K562 (cell line): ENCODE measurements at regions not wholly inside any gene's neighbourhood (a gene's known extent, or its start where the extent isn't known, plus 50 kb on each side); places are given as distances from the start of the nearest gene placed in this dataset.

ENCODE experiments used
- ATAC-seq: fragments of 200-7000 bp; cut with Tn5 transposase; 3 replicates; pipeline ENCODE4 v1.9.1; 2020; ENCODE audit warnings: moderate library complexity
- BruUV-seq: library from RNA; stranded (reverse); fragments of 400-500 nt; replicated peaks from 2 replicates; lab custom pipeline; 2021; lab: Mats Ljungman, UMichigan
- CTCF ChIA-PET: fragments of 300-600 bp; formaldehyde crosslinking; extraction: SDS; loops from one replicate; lab custom pipeline; 2021; ENCODE audit warnings: low intra/inter-chr PET ratio; lab: Yijun Ruan, JAX
- POLR2A ChIA-PET: fragments of 300-600, 350-650 bp; sonication (Branson Sonifier 250); formaldehyde crosslinking; extraction: SDS; loops from one replicate; lab custom pipeline; 2021; ENCODE audit warnings: antibody characterized with exemption, inconsistent platforms; lab: Yijun Ruan, JAX
- DNase-seq, 4 experiments: peaks; one replicate each; pipeline versions ENCODE4 v3.0.0 to v3.0.0-alpha.2; 2011 to 2018; ENCODE audit warnings: low spot score in 3 of 4, mixed read lengths in 3 of 4; ENCODE audit errors: extremely low read depth in 1 of 4
- FAIRE-seq: peaks from 2 replicates; lab custom pipeline; 2011; peaks lifted over from hg19 to GRCh38; lab: Jason Lieb, UNC
- H2AFZ ChIP-seq: 2 replicates; pipeline ENCODE4 v1.6.0; 2011; ENCODE audit warnings: low read depth, low read length, control low read depth, inconsistent platforms
- H3K27ac ChIP-seq: fragments of 200-600 bp; 3 replicates; pipeline ENCODE4 v1.8.0; 2011; ENCODE audit warnings: low read depth, mild to moderate bottlenecking, control low read depth, inconsistent platforms, low read length, moderate library complexity, mixed read lengths; ENCODE audit errors: extremely low read depth
- H3K27me3 ChIP-seq, 2 experiments: fragments of 300-600 bp in 1 of 2; 2 replicates in 1 of 2; 3 replicates in 1 of 2; pipeline versions ENCODE4 v1.6.0 to v1.8.0; 2011; ENCODE audit warnings: inconsistent platforms in 2 of 2, low read length in 2 of 2, mild to moderate bottlenecking in 1 of 2, mixed read lengths in 1 of 2, moderate library complexity in 1 of 2; ENCODE audit not compliant: control insufficient read depth in 2 of 2, insufficient read depth in 2 of 2
- H3K36me3 ChIP-seq: fragments of 300-600 bp; 3 replicates; pipeline ENCODE4 v1.8.0; 2011; ENCODE audit warnings: mild to moderate bottlenecking, low read length, inconsistent platforms; ENCODE audit not compliant: control insufficient read depth, insufficient read depth
- H3K4me1 ChIP-seq, 2 experiments: fragments of 200-600 bp in 1 of 2; replicated peaks in 1 of 2; 2 replicates in 1 of 2; 3 replicates in 1 of 2; pipeline versions ENCODE4 v1.5.1 to v1.8.0; 2011; ENCODE audit warnings: inconsistent platforms in 2 of 2, low read length in 2 of 2, mild to moderate bottlenecking in 1 of 2, mixed read lengths in 1 of 2, moderate library complexity in 1 of 2; ENCODE audit not compliant: control insufficient read depth in 2 of 2, insufficient read depth in 2 of 2
- H3K4me2 ChIP-seq: 2 replicates; pipeline ENCODE4 v1.6.1; 2011; ENCODE audit warnings: low read length, control low read depth, inconsistent platforms, mixed read lengths; ENCODE audit not compliant: insufficient read depth
- H3K4me3 ChIP-seq: fragments of 200-600 bp; sonication (generic), shearing (Covaris generic); 2 replicates; pipeline ENCODE4 v1.5.1; 2016; ENCODE audit warnings: control low read depth, inconsistent platforms
- H3K79me2 ChIP-seq: fragments of 200-600 bp; 3 replicates; pipeline ENCODE4 v1.8.0; 2011; ENCODE audit warnings: low read length, inconsistent platforms; ENCODE audit not compliant: control insufficient read depth, insufficient read depth
- H3K9ac ChIP-seq, 2 experiments: 2 replicates each; pipeline versions ENCODE4 v1.6.0 to v1.6.1; 2011; ENCODE audit warnings: low read depth in 2 of 2, low read length in 2 of 2, control low read depth in 1 of 2, inconsistent platforms in 1 of 2, mild to moderate bottlenecking in 1 of 2, mixed read lengths in 1 of 2; ENCODE audit not compliant: insufficient read depth in 1 of 2
- H3K9me1 ChIP-seq: one replicate; pipeline ENCODE4 v1.6.0; 2011; ENCODE audit warnings: inconsistent platforms, mild to moderate bottlenecking, low read length, moderate library complexity; ENCODE audit not compliant: control insufficient read depth, insufficient read depth
- H3K9me3 ChIP-seq: replicated peaks from 2 replicates; pipeline ENCODE4 v1.5.1; 2011; ENCODE audit warnings: low read depth, low read length, inconsistent platforms; ENCODE audit not compliant: control insufficient read depth, insufficient read depth
- H4K20me1 ChIP-seq: replicated peaks from 2 replicates; pipeline ENCODE4 v1.6.1; 2011; ENCODE audit warnings: low read length, inconsistent platforms, mixed read lengths; ENCODE audit not compliant: control insufficient read depth, insufficient read depth
- CBX5 ChIP-seq: IDR thresholded peaks from 2 replicates; pipeline ENCODE4 v1.6.1; 2014; ENCODE audit warnings: low read depth, borderline replicate concordance
- HBP1 ChIP-seq: fragments of 450-650 bp; formaldehyde crosslinking; IDR thresholded peaks from 2 replicates; pipeline ENCODE4 v1.4.0; 2022; ENCODE audit warnings: missing genetic modification characterization
- L3MBTL2 ChIP-seq: fragments of 450-650 bp; IDR thresholded peaks from 2 replicates; pipeline ENCODE4 v1.6.1; 2016; ENCODE audit warnings: mild to moderate bottlenecking, moderate library complexity
- NR0B1 ChIP-seq: fragments of 450-650 bp; IDR thresholded peaks from one replicate; pipeline ENCODE4 v1.6.1; 2018; ENCODE audit warnings: mild to moderate bottlenecking, moderate library complexity; ENCODE audit not compliant: partially characterized antibody
- POLR3A ChIP-seq: IDR thresholded peaks from 2 replicates; pipeline ENCODE4 v1.6.1; 2011; ENCODE audit warnings: borderline replicate concordance, mild to moderate bottlenecking, moderate library complexity; ENCODE audit not compliant: insufficient read length, insufficient read depth; ENCODE audit errors: extremely low read depth
- TCF15 ChIP-seq: fragments of 250-450 bp; sonication (Bioruptor Pico); IDR thresholded peaks from 2 replicates; pipeline ENCODE4 v1.8.0; 2022; ENCODE audit warnings: moderate library complexity, mild to moderate bottlenecking, inconsistent platforms
- TCFL5 ChIP-seq: fragments of 250-450 bp; sonication (Bioruptor Pico); conservative IDR thresholded peaks from 2 replicates; pipeline ENCODE4 v1.6.1; 2021; ENCODE audit warnings: mild to moderate bottlenecking, moderate library complexity, matching md5 sums
- ZBTB12 ChIP-seq: fragments of 250-450 bp; sonication (Bioruptor Pico); IDR thresholded peaks from 2 replicates; pipeline ENCODE4 v1.4.0; 2020
- ZBTB17 ChIP-seq: fragments of 450-650 bp; formaldehyde crosslinking; IDR thresholded peaks from 2 replicates; pipeline ENCODE4 v1.4.0; 2020; ENCODE audit warnings: mild to moderate bottlenecking
- ZFP1 ChIP-seq: fragments of 450-650 bp; formaldehyde crosslinking; IDR thresholded peaks from 2 replicates; pipeline ENCODE4 v1.4.0; 2020; ENCODE audit warnings: mild to moderate bottlenecking, mixed read lengths
- in situ Hi-C: fragments of 300-500 bp; cut with MboI; formaldehyde crosslinking; loops from 4 replicates; pipeline ENCODE4 v1.15.0; 2018; ENCODE audit warnings: inconsistent platforms, mixed read lengths
- intact Hi-C: fragments of 100-400 bp; cut with micrococcal nuclease; formaldehyde crosslinking; loops from 2 replicates; pipeline ENCODE4 v1.14.2; 2022

- no TSS peak for BruUV-seq
- no peaks in the 10 kb centered on the region for H3K9me3 ChIP-seq
- no peak overlapping the region for H3K9ac ChIP-seq
- H3K9me1 ChIP-seq, result no peaks in the 10 kb centered on the region
- in situ Hi-C loops, result no loop called here
- no peak overlapping the region for H3K27ac ChIP-seq
- H3K79me2 ChIP-seq, result no peaks in the 10 kb centered on the region
- POLR2A ChIA-PET, result no interaction called here
- DNase-seq (no peak), ATAC-seq (no peak), FAIRE-seq (no peak)
- H3K36me3 ChIP-seq, result no peaks in the 10 kb centered on the region
- intact Hi-C loops, result no loop called here
- H2AFZ ChIP-seq, result no peak overlapping the region
- no peaks in the 10 kb centered on the region for H4K20me1 ChIP-seq
- no peak overlapping the region for H3K4me2 ChIP-seq
- no peaks in the 10 kb centered on the region for H3K4me1 ChIP-seq
- H3K4me3 ChIP-seq, result no peak overlapping the region
- TF ChIP-seq CBX5 (no peak), L3MBTL2 (no peak), ZBTB12 (CRISPR knock-in tag) (no peak), TCFL5 (CRISPR knock-in tag) (no peak), ZBTB17 (CRISPR knock-in tag) (no peak), POLR3A (no peak), ZFP1 (CRISPR knock-in tag) (no peak), TCF15 (CRISPR knock-in tag) (no peak), NR0B1 (no peak), HBP1 (CRISPR knock-in tag) (no peak)
- TF ChIP-seq, all 486 proteins: peak for 0
- H3K27me3 ChIP-seq, result no peaks in the 10 kb centered on the region
- CTCF ChIA-PET, result no interaction called here
Measured at GRCh38 chr4:125958519-125958918, 643.8 kb downstream of the FAT4 start.
